ENCODE measurements at regions not wholly inside any gene's neighbourhood (a gene's known extent, or its start where the extent isn't known, plus 50 kb on each side); places are given as distances from the start of the nearest gene placed in this dataset.

- in situ Hi-C loops (cut with MboI; ENCODE audit: low pct_unique_long_range_greater_than_20kb, low sequenced_read_pairs, unreplicated experiment): no loop called here
- DNase-seq (ENCODE audit: low spot score): no peak
- no peak for TF ChIP-seq CTCF (IDR thresholded peaks at IDR 0.05; ENCODE audit: extremely low read depth, insufficient read depth, missing control alignments)
These were observed 86.7 kb upstream of the KLF7 start for GRCh38 chr2:207252416-207252815.

- in situ Hi-C loops (cut with MboI; ENCODE audit: low pct_unique_long_range_greater_than_20kb, low sequenced_read_pairs, unreplicated experiment): no loop called here
- no peak for DNase-seq (ENCODE audit: low spot score)
- TF ChIP-seq CTCF (IDR thresholded peaks at IDR 0.05; ENCODE audit: extremely low read depth, insufficient read depth, missing control alignments): no peak
These were observed 87.4 kb upstream of the KLF7 start for GRCh38 chr2:207252979-207253645.

GRCh38 chr2:207253666-207254345 is 88.1 kb upstream of the KLF7 start:
- TF ChIP-seq CTCF (IDR thresholded peaks at IDR 0.05; ENCODE audit: extremely low read depth, insufficient read depth, missing control alignments): no peak
- in situ Hi-C loops (cut with MboI; ENCODE audit: low pct_unique_long_range_greater_than_20kb, low sequenced_read_pairs, unreplicated experiment): no loop called here
- no peak for DNase-seq (ENCODE audit: low spot score)

GRCh38 chr2:207254591-207255464 is 89.1 kb upstream of the KLF7 start:
- no peak for TF ChIP-seq CTCF (IDR thresholded peaks at IDR 0.05; ENCODE audit: extremely low read depth, insufficient read depth, missing control alignments)
- in situ Hi-C loops (cut with MboI; ENCODE audit: low pct_unique_long_range_greater_than_20kb, low sequenced_read_pairs, unreplicated experiment): no loop called here

GRCh38 chr2:207255565-207256470 is 90.1 kb upstream of the KLF7 start:
- no peak for TF ChIP-seq CTCF (IDR thresholded peaks at IDR 0.05; ENCODE audit: extremely low read depth, insufficient read depth, missing control alignments)
- DNase-seq (ENCODE audit: low spot score): no peak
- in situ Hi-C loops (cut with MboI; ENCODE audit: low pct_unique_long_range_greater_than_20kb, low sequenced_read_pairs, unreplicated experiment): no loop called here

More at GRCh38 chr2:207254591-207255464, 89.1 kb upstream of the KLF7 start:
- DNase-seq (ENCODE audit: low spot score): no peak
